ENCODE measurements at regions not wholly inside any gene's neighbourhood (a gene's known extent, or its start where the extent isn't known, plus 50 kb on each side); places are given as distances from the start of the nearest gene placed in this dataset.
"Not testable (repeated sequence)": the region's sequence is repeated elsewhere in the genome, so short reads cannot be mapped to it uniquely, and the experiment has no call there.

DNA sequence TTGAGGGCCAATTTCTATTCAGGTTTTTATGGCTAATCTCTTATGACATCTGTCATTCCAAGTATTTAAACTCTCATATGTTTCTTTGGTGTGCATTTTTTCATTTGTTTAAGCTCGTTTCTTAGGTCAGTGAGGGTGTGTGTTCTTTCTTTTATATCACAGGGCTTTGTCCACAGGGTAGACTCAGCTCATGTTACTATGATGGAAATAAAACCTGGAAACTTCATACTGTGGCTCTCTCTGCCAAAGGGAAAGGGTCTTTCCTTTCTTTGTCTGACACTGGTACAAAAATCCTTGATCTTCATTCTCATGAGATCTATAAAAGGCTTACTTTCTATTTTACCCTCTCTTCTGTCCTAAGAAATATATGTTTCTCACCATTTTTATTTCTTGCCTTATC, 129.6 kb upstream of the SP8 start:
- no peak for DNase-seq (ENCODE audit: extremely low spot score)
- ChIA-PET CTCF (no interaction called here), POLR2A (no interaction called here)
- TF ChIP-seq ZNF384 (IDR thresholded peaks at IDR 0.05) (no peak), FOXM1 (IDR thresholded peaks at IDR 0.05; ENCODE audit: borderline replicate concordance) (no peak), LEF1 (IDR thresholded peaks at IDR 0.05; ENCODE audit: borderline replicate concordance) (no peak), FOXK2 (IDR thresholded peaks at IDR 0.05) (no peak), BHLHE40 (IDR thresholded peaks at IDR 0.05; ENCODE audit: borderline replicate concordance) (no peak), TARDBP (IDR thresholded peaks at IDR 0.05) (no peak), SUZ12 (IDR thresholded peaks at IDR 0.05) (no peak), NFRKB (IDR thresholded peaks at IDR 0.05) (no peak), ELF4 (IDR thresholded peaks at IDR 0.05) (no peak), L3MBTL2 (conservative IDR thresholded peaks at IDR 0.05) (no peak), HDGF (IDR thresholded peaks at IDR 0.05; ENCODE audit: borderline replicate concordance) (no peak), FOXA1 (IDR thresholded peaks at IDR 0.05) (no peak), ARNT (IDR thresholded peaks at IDR 0.05) (no peak)
- TF ChIP-seq, protein P1, sequence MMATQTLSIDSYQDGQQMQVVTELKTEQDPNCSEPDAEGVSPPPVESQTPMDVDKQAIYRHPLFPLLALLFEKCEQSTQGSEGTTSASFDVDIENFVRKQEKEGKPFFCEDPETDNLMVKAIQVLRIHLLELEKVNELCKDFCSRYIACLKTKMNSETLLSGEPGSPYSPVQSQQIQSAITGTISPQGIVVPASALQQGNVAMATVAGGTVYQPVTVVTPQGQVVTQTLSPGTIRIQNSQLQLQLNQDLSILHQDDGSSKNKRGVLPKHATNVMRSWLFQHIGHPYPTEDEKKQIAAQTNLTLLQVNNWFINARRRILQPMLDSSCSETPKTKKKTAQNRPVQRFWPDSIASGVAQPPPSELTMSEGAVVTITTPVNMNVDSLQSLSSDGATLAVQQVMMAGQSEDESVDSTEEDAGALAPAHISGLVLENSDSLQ (IDR thresholded peaks at IDR 0.05), result no peak

DNA sequence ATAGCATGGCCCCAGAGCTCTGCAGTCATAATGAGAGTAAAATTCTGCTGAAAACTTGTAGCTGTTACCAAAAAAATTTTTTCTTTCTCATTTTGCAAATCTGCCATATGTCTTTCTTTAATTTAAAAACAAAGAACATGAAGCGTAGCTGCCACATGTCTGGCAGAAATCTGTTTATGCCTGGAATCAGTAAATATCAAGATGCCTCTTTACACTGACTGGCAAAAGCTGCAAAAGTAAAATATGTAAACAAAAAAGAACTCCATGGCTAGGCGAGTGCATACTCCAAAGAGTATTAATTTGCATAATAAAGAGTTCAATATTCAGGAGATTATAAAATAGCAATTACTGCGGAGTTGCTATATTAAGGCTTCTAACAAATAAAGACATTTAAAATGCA, 130.9 kb upstream of the SP8 start:
- DNase-seq (ENCODE audit: extremely low spot score), result no peak
- POLR2A ChIA-PET, result no interaction called here
- no peak for TF ChIP-seq SP1 (IDR thresholded peaks at IDR 0.05)
- no peak for TF ChIP-seq FOXM1 (IDR thresholded peaks at IDR 0.05; ENCODE audit: borderline replicate concordance)
- CTCF ChIA-PET, result no interaction called here

DNA sequence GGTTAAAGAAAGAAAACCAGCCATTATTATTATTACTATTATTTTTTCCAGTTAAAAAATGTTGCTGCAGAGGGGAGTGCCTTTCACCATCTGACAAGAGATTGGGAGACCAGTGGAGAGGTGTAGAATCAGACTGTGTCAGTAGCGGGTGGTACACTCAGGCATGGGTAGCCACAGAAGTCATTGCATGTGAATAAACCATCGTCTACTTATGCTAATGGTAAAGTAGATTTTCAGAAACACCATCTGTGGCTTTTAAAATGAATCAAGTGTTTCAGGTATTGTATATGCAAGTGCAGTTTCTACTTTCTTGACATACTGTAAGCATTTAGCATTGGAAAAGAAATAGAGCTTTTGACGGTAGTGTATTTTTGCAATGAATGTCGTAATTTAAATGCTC, 131.5 kb upstream of the SP8 start:
- TF ChIP-seq FOXK2 (IDR thresholded peaks at IDR 0.05), result no peak
- no peak for TF ChIP-seq LEF1 (IDR thresholded peaks at IDR 0.05; ENCODE audit: borderline replicate concordance)
- TF ChIP-seq ZNF384 (IDR thresholded peaks at IDR 0.05), result no peak
- TF ChIP-seq BHLHE40 (IDR thresholded peaks at IDR 0.05; ENCODE audit: borderline replicate concordance), result no peak
- no peak for TF ChIP-seq CTBP1 (IDR thresholded peaks at IDR 0.05; ENCODE audit: borderline replicate concordance)
- TF ChIP-seq, protein P1 (IDR thresholded peaks at IDR 0.05), result no peak
- TF ChIP-seq NFRKB (IDR thresholded peaks at IDR 0.05), result no peak
- no peak for TF ChIP-seq HDGF (IDR thresholded peaks at IDR 0.05; ENCODE audit: borderline replicate concordance)
- no peak for TF ChIP-seq SP1 (IDR thresholded peaks at IDR 0.05)
- no peak for TF ChIP-seq SUZ12 (IDR thresholded peaks at IDR 0.05)
- no peak for TF ChIP-seq TARDBP (IDR thresholded peaks at IDR 0.05)
- no peak for TF ChIP-seq FOXM1 (IDR thresholded peaks at IDR 0.05; ENCODE audit: borderline replicate concordance)
- no peak for TF ChIP-seq ELF4 (IDR thresholded peaks at IDR 0.05)
- no peak for TF ChIP-seq FOXA1 (IDR thresholded peaks at IDR 0.05)
- TF ChIP-seq ARNT (IDR thresholded peaks at IDR 0.05), result no peak
- no peak for TF ChIP-seq L3MBTL2 (conservative IDR thresholded peaks at IDR 0.05)
- no peak for DNase-seq (ENCODE audit: extremely low spot score)
- POLR2A ChIA-PET, result no interaction called here
- CTCF ChIA-PET, result no interaction called here

DNA sequence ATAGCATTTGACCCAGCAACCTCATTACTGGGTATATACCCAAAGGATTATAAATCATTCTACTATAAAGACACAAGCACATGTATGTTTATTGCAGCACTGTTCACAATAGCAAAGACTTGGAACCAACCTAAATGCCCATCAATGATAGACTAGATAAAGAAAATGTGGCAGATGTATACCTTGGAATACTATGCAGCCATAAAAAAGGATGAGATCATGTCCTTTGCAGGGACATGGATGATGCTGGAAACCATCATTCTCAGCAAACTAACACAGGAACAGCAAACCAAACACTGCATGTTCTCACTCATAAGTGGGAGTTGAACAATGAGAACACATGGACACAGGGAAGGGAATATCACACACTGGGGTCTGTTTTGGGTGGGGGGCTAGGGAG, 140.5 kb upstream of the SP8 start:
- DNase-seq (ENCODE audit: extremely low spot score); POLR2A ChIA-PET: not testable (repeated sequence)
- CTCF ChIA-PET, result interaction anchor here (0.7 kb wide), 1 partner anchor 1665 kb away, joined by 4 read pairs; no protein-coding TSS in a partner anchor

DNA sequence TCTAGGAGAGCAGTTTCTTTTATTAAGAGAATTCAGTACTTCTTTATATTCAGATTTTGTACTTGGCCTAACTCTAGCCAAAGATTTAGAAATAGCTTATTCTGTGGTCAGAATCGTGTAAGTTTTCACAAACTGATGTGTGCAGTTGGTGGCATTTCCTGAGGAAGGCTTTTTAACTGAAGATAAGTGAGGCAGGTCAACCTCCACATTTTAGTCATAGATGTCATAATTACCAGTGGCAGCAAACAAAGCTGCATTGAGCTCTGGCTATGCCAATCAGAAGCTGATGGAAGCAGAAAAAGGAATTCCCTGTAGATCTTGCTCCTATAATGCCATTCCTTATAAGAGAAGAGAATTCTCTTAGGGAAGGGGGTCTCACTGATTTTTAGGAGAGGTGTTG, 141.3 kb upstream of the SP8 start:
- TF ChIP-seq TARDBP (IDR thresholded peaks at IDR 0.05), result no peak
- no peak for TF ChIP-seq FOXK2 (IDR thresholded peaks at IDR 0.05)
- no peak for TF ChIP-seq ELF4 (IDR thresholded peaks at IDR 0.05)
- TF ChIP-seq NFRKB (IDR thresholded peaks at IDR 0.05), result no peak
- TF ChIP-seq ARNT (IDR thresholded peaks at IDR 0.05), result no peak
- TF ChIP-seq L3MBTL2 (conservative IDR thresholded peaks at IDR 0.05), result no peak
- no peak for TF ChIP-seq FOXM1 (IDR thresholded peaks at IDR 0.05; ENCODE audit: borderline replicate concordance)
- no peak for TF ChIP-seq CTBP1 (IDR thresholded peaks at IDR 0.05; ENCODE audit: borderline replicate concordance)
- no peak for TF ChIP-seq SP1 (IDR thresholded peaks at IDR 0.05)
- TF ChIP-seq, protein P1 (IDR thresholded peaks at IDR 0.05), result no peak
- no peak for TF ChIP-seq BHLHE40 (IDR thresholded peaks at IDR 0.05; ENCODE audit: borderline replicate concordance)
- no peak for TF ChIP-seq HDGF (IDR thresholded peaks at IDR 0.05; ENCODE audit: borderline replicate concordance)
- TF ChIP-seq FOXA1 (IDR thresholded peaks at IDR 0.05), result no peak
- TF ChIP-seq SUZ12 (IDR thresholded peaks at IDR 0.05), result no peak
- no peak for TF ChIP-seq ZNF384 (IDR thresholded peaks at IDR 0.05)
- ChIA-PET POLR2A (no interaction called here), CTCF (no interaction called here)
- no peak for DNase-seq (ENCODE audit: extremely low spot score)

DNA sequence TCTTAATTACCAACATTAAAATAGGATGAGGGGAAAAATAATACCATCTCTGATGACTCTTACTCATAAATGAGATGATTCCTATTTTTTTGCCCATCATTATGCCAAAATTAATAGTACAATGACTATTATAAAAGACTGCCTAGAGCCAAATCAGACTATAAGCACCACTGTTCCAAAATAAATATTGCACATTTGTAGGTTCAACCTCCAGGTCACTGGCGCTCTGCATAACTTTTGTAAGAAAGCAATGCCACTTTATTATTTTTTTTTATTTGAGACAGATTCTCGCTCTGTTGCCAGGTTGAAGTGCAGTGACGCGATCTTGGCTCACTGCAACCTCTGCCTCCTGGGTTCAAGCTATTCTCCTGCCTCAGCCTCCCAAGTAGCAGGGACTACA, 142.5 kb upstream of the SP8 start:
- TF ChIP-seq HDGF (IDR thresholded peaks at IDR 0.05; ENCODE audit: borderline replicate concordance), result no peak
- no peak for TF ChIP-seq CTBP1 (IDR thresholded peaks at IDR 0.05; ENCODE audit: borderline replicate concordance)
- TF ChIP-seq ZNF384 (IDR thresholded peaks at IDR 0.05), result no peak
- TF ChIP-seq L3MBTL2 (conservative IDR thresholded peaks at IDR 0.05), result no peak
- no peak for TF ChIP-seq NFRKB (IDR thresholded peaks at IDR 0.05)
- TF ChIP-seq SP1 (IDR thresholded peaks at IDR 0.05), result no peak
- TF ChIP-seq ELF4 (IDR thresholded peaks at IDR 0.05), result no peak
- no peak for TF ChIP-seq FOXK2 (IDR thresholded peaks at IDR 0.05)
- no peak for TF ChIP-seq TARDBP (IDR thresholded peaks at IDR 0.05)
- TF ChIP-seq LEF1 (IDR thresholded peaks at IDR 0.05; ENCODE audit: borderline replicate concordance), result no peak
- no peak for TF ChIP-seq SUZ12 (IDR thresholded peaks at IDR 0.05)
- TF ChIP-seq ARNT (IDR thresholded peaks at IDR 0.05), result no peak
- no peak for TF ChIP-seq FOXA1 (IDR thresholded peaks at IDR 0.05)
- no peak for DNase-seq (ENCODE audit: extremely low spot score)
- CTCF ChIA-PET, result no interaction called here
- POLR2A ChIA-PET, result no interaction called here

DNA sequence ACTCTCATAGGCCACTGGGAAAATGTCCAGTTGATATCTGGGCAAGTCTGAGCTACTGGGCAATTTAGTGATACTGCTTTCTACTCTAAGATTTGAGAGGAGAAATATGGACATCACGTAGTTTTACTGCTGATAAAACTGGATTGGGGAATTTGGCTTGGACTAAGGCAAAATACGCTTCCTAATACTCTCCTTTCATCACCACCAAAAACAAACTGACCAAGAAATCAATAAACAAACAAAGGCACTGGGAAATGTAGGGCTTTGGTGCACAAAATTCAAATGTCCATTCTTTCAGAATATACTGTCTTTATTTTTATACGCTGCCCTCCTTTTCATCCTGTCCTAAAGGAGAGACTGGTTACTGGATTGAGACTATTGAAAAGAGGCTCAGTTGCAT, 145.1 kb upstream of the SP8 start:
- DNase-seq (ENCODE audit: extremely low spot score), result no peak
- TF ChIP-seq TARDBP (IDR thresholded peaks at IDR 0.05), result no peak
- TF ChIP-seq, protein P1 (IDR thresholded peaks at IDR 0.05), result no peak
- no peak for TF ChIP-seq ZNF384 (IDR thresholded peaks at IDR 0.05)
- TF ChIP-seq LEF1 (IDR thresholded peaks at IDR 0.05; ENCODE audit: borderline replicate concordance), result no peak
- no peak for TF ChIP-seq CTBP1 (IDR thresholded peaks at IDR 0.05; ENCODE audit: borderline replicate concordance)
- TF ChIP-seq FOXA1 (IDR thresholded peaks at IDR 0.05), result no peak
- TF ChIP-seq SP1 (IDR thresholded peaks at IDR 0.05), result no peak
- no peak for TF ChIP-seq FOXK2 (IDR thresholded peaks at IDR 0.05)
- TF ChIP-seq L3MBTL2 (conservative IDR thresholded peaks at IDR 0.05), result no peak
- ChIA-PET CTCF (no interaction called here), POLR2A (no interaction called here)
